ENCODE measurements at regions not wholly inside any gene's neighbourhood (a gene's known extent, or its start where the extent isn't known, plus 50 kb on each side); places are given as distances from the start of the nearest gene placed in this dataset.

GRCh38 chr16:22624038-22624799 is 113.5 kb downstream of the NPIPB5 start:
- no peaks in the 10 kb centered on the region for H3K9me3 Mint-ChIP-seq
- no peak overlapping the region for H2BK15ac ChIP-seq (ENCODE audit: low read depth, low read length)
- H2AFZ ChIP-seq (ENCODE audit: low read length) = no peak overlapping the region
- H2BK12ac ChIP-seq (ENCODE audit: insufficient read length, low read depth, low read length) = peak overlapping the region; percentile 58
- H3K4me1 Mint-ChIP-seq = peaks cover 15 to 17% of the 10 kb centered on the region in 2 experiments
- no peak overlapping the region for H2BK120ac ChIP-seq (ENCODE audit: low read depth, low read length, poor library complexity, severe bottlenecking)
- H2BK20ac ChIP-seq (ENCODE audit: low read depth, low read length, poor library complexity, severe bottlenecking) = no peak overlapping the region
- TF ChIP-seq, protein P1, sequence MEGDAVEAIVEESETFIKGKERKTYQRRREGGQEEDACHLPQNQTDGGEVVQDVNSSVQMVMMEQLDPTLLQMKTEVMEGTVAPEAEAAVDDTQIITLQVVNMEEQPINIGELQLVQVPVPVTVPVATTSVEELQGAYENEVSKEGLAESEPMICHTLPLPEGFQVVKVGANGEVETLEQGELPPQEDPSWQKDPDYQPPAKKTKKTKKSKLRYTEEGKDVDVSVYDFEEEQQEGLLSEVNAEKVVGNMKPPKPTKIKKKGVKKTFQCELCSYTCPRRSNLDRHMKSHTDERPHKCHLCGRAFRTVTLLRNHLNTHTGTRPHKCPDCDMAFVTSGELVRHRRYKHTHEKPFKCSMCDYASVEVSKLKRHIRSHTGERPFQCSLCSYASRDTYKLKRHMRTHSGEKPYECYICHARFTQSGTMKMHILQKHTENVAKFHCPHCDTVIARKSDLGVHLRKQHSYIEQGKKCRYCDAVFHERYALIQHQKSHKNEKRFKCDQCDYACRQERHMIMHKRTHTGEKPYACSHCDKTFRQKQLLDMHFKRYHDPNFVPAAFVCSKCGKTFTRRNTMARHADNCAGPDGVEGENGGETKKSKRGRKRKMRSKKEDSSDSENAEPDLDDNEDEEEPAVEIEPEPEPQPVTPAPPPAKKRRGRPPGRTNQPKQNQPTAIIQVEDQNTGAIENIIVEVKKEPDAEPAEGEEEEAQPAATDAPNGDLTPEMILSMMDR (conservative IDR thresholded peaks at IDR 0.05) = no peak
- peak overlapping the region; percentile 15 for H3K18ac ChIP-seq (ENCODE audit: insufficient read length, low read depth, low read length)
- no peaks in the 10 kb centered on the region for H3K79me2 ChIP-seq (ENCODE audit: insufficient read depth, low read length)
- no peak overlapping the region for H3K4me2 ChIP-seq (ENCODE audit: insufficient read depth, insufficient read length, low read length)
- H4K5ac ChIP-seq (ENCODE audit: insufficient read length, low read depth, low read length) = no peak overlapping the region
- H3K56ac ChIP-seq (ENCODE audit: insufficient read length, low read depth, low read length) = no peak overlapping the region
- H3K4ac ChIP-seq (ENCODE audit: low read depth, low read length) = no peak overlapping the region
- H3K4me1 ChIP-seq (ENCODE audit: insufficient read depth, low read length) = peaks cover 10% of the 10 kb centered on the region
- no peaks in the 10 kb centered on the region for H3K27me3 ChIP-seq (ENCODE audit: insufficient read depth, low read length)
- no peaks in the 10 kb centered on the region for H3K23me2 ChIP-seq (ENCODE audit: insufficient read length, low read depth, low read length, poor library complexity, severe bottlenecking)
- no peak overlapping the region for H3T11ph ChIP-seq (ENCODE audit: low read length)
- no peak overlapping the region for H3K27ac ChIP-seq (ENCODE audit: insufficient read length, low read depth, low read length)
- no peak overlapping the region for H3K14ac ChIP-seq (ENCODE audit: insufficient read depth, low read length)
- no peaks in the 10 kb centered on the region for H3K27me3 Mint-ChIP-seq (ENCODE audit: low read depth)
- H2AK5ac ChIP-seq (ENCODE audit: insufficient read length, low read length) = no peak overlapping the region
- H3K23ac ChIP-seq (ENCODE audit: insufficient read length, low read depth, low read length) = no peak overlapping the region
- no peak overlapping the region for H3K9ac ChIP-seq (ENCODE audit: extremely low read depth, insufficient read length, low read length)
- no peak overlapping the region for H4K8ac ChIP-seq (replicated peaks; ENCODE audit: insufficient read length, low read depth, low read length)
- DNase-seq = no peak
- H3K27ac Mint-ChIP-seq = no peak overlapping the region
- H3K9me3 ChIP-seq (ENCODE audit: control insufficient read depth, low read depth, low read length) = no peaks in the 10 kb centered on the region
- H3K36me3 Mint-ChIP-seq (ENCODE audit: insufficient read depth in 1 of 3, low read depth in 3 of 3) = 0 out of 7 replicates have a peak, but pooled peaks cover 0 to 4% (median 0%) of the 10 kb centered on the region in 3 experiments
- no peak overlapping the region for H2BK5ac ChIP-seq (ENCODE audit: insufficient read length, low read length)
- H3K79me1 ChIP-seq (ENCODE audit: insufficient read depth, low read depth, low read length, poor library complexity, severe bottlenecking) = no peaks in the 10 kb centered on the region
- H3K4me3 Mint-ChIP-seq = no peak overlapping the region
- H4K91ac ChIP-seq (ENCODE audit: insufficient read length, low read depth, low read length) = no peak overlapping the region
- WGBS (ENCODE audit: extremely low coverage, insufficient read length, low lambda C conversion rate) = no CpG with 5 or more reads among the region's 18 CpGs
- H4K20me1 ChIP-seq (ENCODE audit: control insufficient read depth, insufficient read depth, insufficient read length) = no peaks in the 10 kb centered on the region
